ENCODE measurements at regions not wholly inside any gene's neighbourhood (a gene's known extent, or its start where the extent isn't known, plus 50 kb on each side); places are given as distances from the start of the nearest gene placed in this dataset.

DNA sequence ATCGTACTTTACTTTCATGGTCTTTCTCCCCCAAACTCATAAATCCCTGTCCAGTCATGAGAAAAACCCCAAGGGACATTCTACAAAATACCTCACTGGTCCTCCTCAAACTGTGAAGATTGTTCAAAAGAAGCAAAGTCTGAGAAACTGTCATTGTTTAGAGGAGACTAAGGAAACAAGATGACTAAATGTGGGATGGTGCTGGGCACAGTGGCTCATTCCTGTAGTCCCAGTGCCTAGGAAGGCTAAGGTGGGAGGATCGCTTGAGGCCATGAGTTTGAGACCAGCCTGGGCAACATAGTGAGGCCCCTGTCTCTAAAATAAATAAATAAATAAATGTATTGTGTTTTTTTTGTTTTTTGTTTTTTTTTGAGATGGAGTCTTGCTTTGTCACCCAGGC is 74.2 kb upstream of the SCAF11 start:
- TF ChIP-seq EZH2 (IDR thresholded peaks at IDR 0.05; ENCODE audit: borderline replicate concordance, low read depth, low read length, severe bottlenecking): no peak
- no peak for TF ChIP-seq MYC (IDR thresholded peaks at IDR 0.05; ENCODE audit: low read depth, low read length)

Data from endothelial cell of umbilical vein (primary cell).